Thoracic aorta (tissue), 2 donors: ENCODE measurements at regions not wholly inside any gene's neighbourhood (a gene's known extent, or its start where the extent isn't known, plus 50 kb on each side); places are given as distances from the start of the nearest gene placed in this dataset.
A peak's percentile ranks its signal among the peaks of the same experiment; 100 is the strongest.

Experiments
- ATAC-seq: fragments of 150-250 bp; one replicate; pipeline ENCODE4 v1.8.0; 2017; ENCODE audit warnings: low read depth; ENCODE audit not compliant: insufficient number of reproducible peaks, low FRiP score
- DNase-seq: peaks from one replicate; pipeline ENCODE4 v3.0.0-alpha.2; 2020; ENCODE audit warnings: low spot score
- H3K27ac ChIP-seq, 2 donors: fragments of 200-600 bp; sonication (generic); 1 replicate in 1 of 2; 2 replicates in 1 of 2; pipeline ENCODE4 v1.5.1; 2016; ENCODE audit warnings: mild to moderate bottlenecking in 2 of 2, moderate library complexity in 2 of 2
- H3K27me3 ChIP-seq: fragments of 200-600 bp; sonication (generic); replicated peaks from 2 replicates; pipeline ENCODE4 v1.6.0; 2016; ENCODE audit warnings: mild to moderate bottlenecking; ENCODE audit not compliant: insufficient read depth
- H3K36me3 ChIP-seq: fragments of 200-600 bp; sonication (generic); one replicate; pipeline ENCODE4 v1.5.1; 2016
- H3K4me1 ChIP-seq, 2 donors: fragments of 200-600 bp; sonication (generic); 1 replicate in 1 of 2; 2 replicates in 1 of 2; pipeline versions ENCODE4 v1.5.1 to v1.6.0; 2016; ENCODE audit warnings: low read depth in 2 of 2, mild to moderate bottlenecking in 1 of 2; ENCODE audit not compliant: control insufficient read depth in 1 of 2
- H3K4me3 ChIP-seq: fragments of 200-600 bp; sonication (generic); 2 replicates; pipeline ENCODE4 v1.5.1; 2016; ENCODE audit warnings: mild to moderate bottlenecking
- H3K9me3 ChIP-seq: fragments of 200-600 bp; sonication (generic); 2 replicates; pipeline ENCODE4 v1.5.1; 2016
- TF ChIP-seq, protein P1 (sequence below): fragments of 200-600 bp; sonication (generic); IDR thresholded peaks from one replicate; pipeline ENCODE4 v1.5.1; 2019; ENCODE audit warnings: antibody characterized with exemption

DNA sequence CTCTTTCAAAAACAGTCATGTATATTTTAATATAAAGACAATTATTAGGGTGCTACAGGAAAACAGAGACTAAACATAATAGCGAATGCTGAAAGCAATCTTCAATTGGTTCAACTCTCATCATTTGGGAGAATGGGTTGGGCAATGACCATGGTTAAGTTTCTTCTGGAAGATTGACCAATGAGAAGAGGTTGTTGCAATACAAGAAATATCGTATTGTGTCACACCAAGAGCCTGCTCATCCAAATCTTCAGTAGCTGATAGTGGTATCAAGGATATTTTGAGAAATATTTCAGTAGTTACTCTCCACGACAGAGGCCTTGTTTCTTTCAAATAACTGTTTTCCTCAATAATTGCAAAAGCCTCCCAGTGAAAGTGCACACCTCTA is 83.0 kb upstream of the FNDC3A start:
- H3K4me3 ChIP-seq: no peak overlapping the region
- peaks cover 3 to 17% of the 10 kb centered on the region in 2 donors for H3K4me1 ChIP-seq
- H3K9me3 ChIP-seq: no peaks in the 10 kb centered on the region
- H3K36me3 ChIP-seq: no peaks in the 10 kb centered on the region
- ATAC-seq (no peak), DNase-seq (no peak)
- H3K27me3 ChIP-seq: no peaks in the 10 kb centered on the region
- TF ChIP-seq, protein P1, sequence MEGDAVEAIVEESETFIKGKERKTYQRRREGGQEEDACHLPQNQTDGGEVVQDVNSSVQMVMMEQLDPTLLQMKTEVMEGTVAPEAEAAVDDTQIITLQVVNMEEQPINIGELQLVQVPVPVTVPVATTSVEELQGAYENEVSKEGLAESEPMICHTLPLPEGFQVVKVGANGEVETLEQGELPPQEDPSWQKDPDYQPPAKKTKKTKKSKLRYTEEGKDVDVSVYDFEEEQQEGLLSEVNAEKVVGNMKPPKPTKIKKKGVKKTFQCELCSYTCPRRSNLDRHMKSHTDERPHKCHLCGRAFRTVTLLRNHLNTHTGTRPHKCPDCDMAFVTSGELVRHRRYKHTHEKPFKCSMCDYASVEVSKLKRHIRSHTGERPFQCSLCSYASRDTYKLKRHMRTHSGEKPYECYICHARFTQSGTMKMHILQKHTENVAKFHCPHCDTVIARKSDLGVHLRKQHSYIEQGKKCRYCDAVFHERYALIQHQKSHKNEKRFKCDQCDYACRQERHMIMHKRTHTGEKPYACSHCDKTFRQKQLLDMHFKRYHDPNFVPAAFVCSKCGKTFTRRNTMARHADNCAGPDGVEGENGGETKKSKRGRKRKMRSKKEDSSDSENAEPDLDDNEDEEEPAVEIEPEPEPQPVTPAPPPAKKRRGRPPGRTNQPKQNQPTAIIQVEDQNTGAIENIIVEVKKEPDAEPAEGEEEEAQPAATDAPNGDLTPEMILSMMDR: no peak
- peak overlapping the region in 1 of 2 donors; percentile 62 for H3K27ac ChIP-seq

DNA sequence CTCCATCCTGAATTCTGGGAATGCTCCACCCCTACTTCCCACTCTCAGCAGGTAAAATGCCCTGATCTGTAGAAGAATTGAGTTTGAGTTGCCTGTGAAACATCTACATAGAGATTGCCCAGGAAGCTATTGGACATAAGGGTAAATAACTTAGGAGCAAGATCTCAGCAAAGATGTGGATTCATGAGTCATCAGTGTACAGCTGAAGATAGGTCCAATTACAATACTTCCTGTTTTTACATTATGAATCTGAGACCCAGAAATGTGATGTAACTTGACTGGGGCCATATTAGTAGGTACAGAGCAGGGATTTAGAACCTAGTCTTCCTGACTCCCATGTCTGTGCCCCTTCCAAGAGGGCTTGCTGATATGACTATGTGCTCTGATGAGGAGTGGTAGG is 79.4 kb upstream of the FNDC3A start:
- Histone ChIP-seq H3K9me3 (no peaks in the 10 kb centered on the region), H3K27ac (no peak overlapping the region), H3K36me3 (no peaks in the 10 kb centered on the region), H3K4me1 (peaks cover 3 to 14% of the 10 kb centered on the region in 2 donors), H3K4me3 (no peak overlapping the region), H3K27me3 (no peaks in the 10 kb centered on the region)
- no peak for ATAC-seq
- TF ChIP-seq, protein P1: no peak
- DNase-seq: no peak

DNA sequence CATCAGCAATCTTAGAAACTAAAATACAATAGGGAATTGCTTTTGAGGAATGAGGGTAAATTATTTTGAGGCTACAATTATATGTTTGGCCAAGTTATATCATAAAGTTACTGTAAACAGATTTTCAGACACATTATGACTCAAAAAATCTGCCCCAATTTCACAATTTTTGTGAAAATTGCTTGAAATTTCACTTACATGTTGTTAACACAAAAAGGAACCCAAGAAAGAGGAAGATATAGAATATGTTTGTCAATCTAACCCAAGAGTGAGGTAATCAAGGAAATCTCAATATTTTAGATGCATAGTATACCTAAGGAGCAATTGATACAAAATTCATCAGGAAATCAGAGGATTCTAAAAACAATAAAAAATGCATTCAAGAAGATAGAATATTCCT is 73.9 kb upstream of the FNDC3A start:
- Histone ChIP-seq H3K27me3 (no peaks in the 10 kb centered on the region), H3K36me3 (no peaks in the 10 kb centered on the region), H3K9me3 (no peaks in the 10 kb centered on the region), H3K27ac (no peak overlapping the region), H3K4me3 (no peak overlapping the region), H3K4me1 (no peaks in the 10 kb centered on the region)
- no peak for DNase-seq
- ATAC-seq: no peak
- TF ChIP-seq, protein P1: no peak

DNA sequence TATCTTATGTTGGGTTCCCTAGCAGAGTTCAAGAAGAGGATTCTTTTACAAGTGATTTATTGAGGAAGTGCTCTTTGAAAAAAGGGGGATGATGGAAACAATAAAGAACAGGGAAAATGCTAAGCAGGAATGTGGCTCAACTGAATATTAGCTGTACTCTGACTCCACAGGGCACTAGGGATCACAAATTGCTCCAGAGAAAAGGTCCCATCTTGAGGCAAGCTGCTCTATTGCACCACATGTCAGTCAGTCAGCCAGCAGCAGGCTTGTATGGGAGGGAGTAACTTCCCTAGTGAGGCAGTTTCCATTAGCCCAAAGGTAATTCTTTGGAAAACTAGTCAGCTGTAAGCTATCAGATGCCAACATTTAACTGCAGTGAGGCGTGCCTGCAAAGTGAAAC is 73.3 kb upstream of the FNDC3A start:
- Histone ChIP-seq H3K27ac (no peak overlapping the region), H3K4me1 (no peaks in the 10 kb centered on the region), H3K36me3 (no peaks in the 10 kb centered on the region), H3K27me3 (no peaks in the 10 kb centered on the region), H3K4me3 (no peak overlapping the region), H3K9me3 (no peaks in the 10 kb centered on the region)
- TF ChIP-seq, protein P1: no peak
- DNase-seq: no peak
- no peak for ATAC-seq

DNA sequence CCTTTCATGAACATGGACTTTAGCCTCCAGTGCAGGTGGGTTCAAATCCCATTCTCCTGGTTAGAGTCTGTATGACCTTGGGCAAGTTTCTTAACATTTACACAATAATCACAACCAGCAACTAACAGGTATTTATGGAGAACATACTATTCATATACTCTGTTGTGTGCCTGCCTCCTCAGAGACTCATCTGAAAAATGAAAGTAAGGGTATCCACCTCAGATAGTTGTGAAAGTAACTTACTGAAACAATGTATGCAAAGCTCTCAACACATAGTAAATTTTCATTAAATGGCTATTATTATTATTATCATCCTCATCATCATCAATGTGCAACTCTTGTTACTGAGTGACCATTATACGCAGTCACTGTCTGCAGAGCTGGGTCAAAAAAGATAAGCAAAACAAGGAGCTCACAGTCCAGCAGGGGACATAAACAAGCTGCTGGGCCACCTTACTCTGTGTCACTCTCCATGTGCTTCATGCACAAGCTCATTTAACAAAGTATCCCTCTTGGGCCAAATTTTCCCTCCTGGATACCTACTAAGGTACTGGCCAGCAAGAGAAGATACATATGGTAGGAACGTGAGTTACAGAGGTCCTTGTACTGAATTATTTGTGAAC is 70.9 kb upstream of the FNDC3A start:
- TF ChIP-seq, protein P1: no peak

More for the DNA sequence above, 70.9 kb upstream of the FNDC3A start:
- Histone ChIP-seq H3K4me3 (no peak overlapping the region), H3K27me3 (no peaks in the 10 kb centered on the region), H3K4me1 (peaks cover 0 to 13% of the 10 kb centered on the region in 2 donors), H3K9me3 (no peaks in the 10 kb centered on the region), H3K36me3 (no peaks in the 10 kb centered on the region), H3K27ac (no peak overlapping the region)
- ATAC-seq (no peak), DNase-seq (no peak)
